Globus pallidus (tissue), 1 donor: ENCODE measurements at regions not wholly inside any gene's neighbourhood (a gene's known extent, or its start where the extent isn't known, plus 50 kb on each side); places are given as distances from the start of the nearest gene placed in this dataset.
"Not testable (repeated sequence)": the region's sequence is repeated elsewhere in the genome, so short reads cannot be mapped to it uniquely, and the experiment has no call there.

Experiments used
- DNase-seq: peaks from one replicate; pipeline ENCODE4 v3.0.0-alpha.2; 2015; ENCODE audit warnings: low spot score

GRCh38 chr10:80946957-80947726, 409.4 kb downstream of the SH2D4B start:
- no peak for DNase-seq

GRCh38 chr10:80949785-80950184, 412.1 kb downstream of the SH2D4B start:
- DNase-seq = no peak

GRCh38 chr10:80952436-80952835, 414.7 kb downstream of the SH2D4B start:
- DNase-seq = no peak

GRCh38 chr10:80957161-80957560, 419.5 kb downstream of the SH2D4B start:
- no peak for DNase-seq

GRCh38 chr10:80964179-80964578, 426.5 kb downstream of the SH2D4B start:
- no peak for DNase-seq

- peak; percentile 16 for DNase-seq
Measured at GRCh38 chr10:80964955-80965614, 427.4 kb downstream of the SH2D4B start.

GRCh38 chr10:80966326-80966986, 428.8 kb downstream of the SH2D4B start:
- no peak for DNase-seq

- DNase-seq = not testable (repeated sequence)
Measured at GRCh38 chr10:80967357-80967756, 429.7 kb downstream of the SH2D4B start.

- DNase-seq = no peak
Measured at GRCh38 chr10:80968903-80969302, 431.2 kb downstream of the SH2D4B start.

GRCh38 chr10:80971461-80971860, 433.8 kb downstream of the SH2D4B start:
- no peak for DNase-seq

GRCh38 chr10:80976658-80977057, 439.0 kb downstream of the SH2D4B start:
- DNase-seq = no peak

GRCh38 chr10:80985102-80985501, 447.4 kb downstream of the SH2D4B start:
- DNase-seq = no peak

- DNase-seq = no peak
Measured at GRCh38 chr10:80986596-80986995, 448.9 kb downstream of the SH2D4B start.

- DNase-seq = no peak
Measured at GRCh38 chr10:80988755-80989154, 451.1 kb downstream of the SH2D4B start.

GRCh38 chr10:80996615-80997193, 459.0 kb downstream of the SH2D4B start:
- no peak for DNase-seq

- no peak for DNase-seq
Measured at GRCh38 chr10:81000781-81001180, 463.1 kb downstream of the SH2D4B start.

GRCh38 chr10:81002382-81002781, 464.7 kb downstream of the SH2D4B start:
- DNase-seq = no peak

GRCh38 chr10:81007872-81008271, 470.2 kb downstream of the SH2D4B start:
- DNase-seq = no peak

- DNase-seq = no peak
Measured at GRCh38 chr10:81008726-81009125, 471.0 kb downstream of the SH2D4B start.

GRCh38 chr10:81009296-81009695, 471.6 kb downstream of the SH2D4B start:
- no peak for DNase-seq

- DNase-seq = no peak
Measured at GRCh38 chr10:81013771-81014170, 476.1 kb downstream of the SH2D4B start.

- DNase-seq = peak; percentile 35
Measured at GRCh38 chr10:81019029-81019890, 481.6 kb downstream of the SH2D4B start.
